ENCODE measurements at regions not wholly inside any gene's neighbourhood (a gene's known extent, or its start where the extent isn't known, plus 50 kb on each side); places are given as distances from the start of the nearest gene placed in this dataset.
"Not testable (repeated sequence)": the region's sequence is repeated elsewhere in the genome, so short reads cannot be mapped to it uniquely, and the experiment has no call there.

- DNase-seq, result no peak
Observed at GRCh38 chr6:139987091-139987490, 612.6 kb upstream of the CITED2 start.

- DNase-seq, result no peak
Observed at GRCh38 chr6:139985236-139985815, 610.9 kb upstream of the CITED2 start.

DNA sequence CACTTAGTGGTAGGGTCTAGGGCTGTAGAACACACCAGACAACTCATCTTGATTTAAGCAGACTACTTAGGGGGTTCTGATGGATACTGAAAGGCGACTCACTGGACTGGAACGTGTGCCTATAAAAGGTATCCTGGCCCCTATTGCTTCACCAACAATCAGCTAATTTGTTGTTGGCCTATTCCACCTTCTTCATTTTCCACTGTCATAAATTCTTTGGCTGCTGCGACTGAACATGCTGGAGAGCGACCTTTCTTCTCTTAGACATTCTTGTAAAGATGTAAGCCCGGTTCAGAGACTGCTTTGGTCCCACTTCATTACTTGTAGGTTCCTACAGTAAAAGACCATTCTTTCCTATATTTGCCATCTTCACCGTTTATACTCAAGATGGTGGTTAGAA, 609.9 kb upstream of the CITED2 start:
- DNase-seq, result no peak

- DNase-seq, result no peak
Observed at GRCh38 chr6:139983555-139984276, 609.3 kb upstream of the CITED2 start.

DNA sequence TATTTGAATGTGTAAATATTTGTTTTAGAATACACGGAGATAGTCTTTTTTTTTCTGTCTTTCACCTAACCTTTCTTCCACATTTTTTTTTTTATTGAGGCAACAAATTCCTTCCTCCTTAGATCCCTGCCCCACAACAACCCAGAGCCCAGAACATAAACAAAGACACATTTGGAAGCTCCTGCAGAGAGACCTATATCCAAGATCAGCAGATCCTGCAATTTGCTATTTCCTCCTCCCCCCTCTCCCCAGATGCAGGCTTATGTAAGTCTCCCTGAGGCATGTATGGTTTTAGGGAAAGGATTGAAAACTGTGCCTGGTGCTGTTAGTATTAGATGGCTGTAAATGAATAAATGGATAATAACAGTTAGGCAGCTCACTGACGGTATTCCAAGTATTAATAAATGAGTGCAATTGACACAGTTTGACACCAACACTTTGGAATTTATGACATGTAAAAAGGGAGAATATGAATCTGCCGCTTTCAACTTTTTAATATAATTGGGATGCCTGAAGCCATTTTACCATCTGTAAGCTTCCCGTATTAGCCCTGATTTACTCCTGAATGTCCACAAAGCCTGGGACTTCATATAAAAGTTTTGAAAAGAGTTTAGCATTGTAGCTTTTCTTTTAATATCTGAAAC, 608.3 kb upstream of the CITED2 start:
- DNase-seq, result peak; percentile 6 to 14

DNA sequence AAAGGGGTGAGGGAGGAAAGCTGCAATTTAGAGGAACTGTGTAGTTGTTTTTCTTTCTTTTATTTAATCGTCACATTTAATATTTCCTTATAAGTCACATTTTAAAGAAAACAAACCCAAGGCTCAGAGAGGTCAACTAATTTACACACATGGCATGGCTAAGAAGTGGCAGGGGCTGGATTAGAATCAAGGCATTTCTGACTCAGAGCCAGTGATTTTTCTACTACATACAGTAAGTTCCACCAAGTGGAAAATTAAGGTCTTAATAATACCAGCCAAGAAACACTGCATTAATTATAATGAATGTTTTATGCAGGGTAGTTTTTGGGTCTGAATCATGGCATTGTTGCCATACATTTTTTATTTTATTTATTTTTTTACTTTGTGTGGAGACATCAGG, 607.7 kb upstream of the CITED2 start:
- no peak for DNase-seq

- peak; percentile 9 to 69 for DNase-seq
Observed at GRCh38 chr6:139981768-139982181, 607.3 kb upstream of the CITED2 start.

GRCh38 chr6:139981066-139981624, 606.7 kb upstream of the CITED2 start:
- DNase-seq, result no peak

DNA sequence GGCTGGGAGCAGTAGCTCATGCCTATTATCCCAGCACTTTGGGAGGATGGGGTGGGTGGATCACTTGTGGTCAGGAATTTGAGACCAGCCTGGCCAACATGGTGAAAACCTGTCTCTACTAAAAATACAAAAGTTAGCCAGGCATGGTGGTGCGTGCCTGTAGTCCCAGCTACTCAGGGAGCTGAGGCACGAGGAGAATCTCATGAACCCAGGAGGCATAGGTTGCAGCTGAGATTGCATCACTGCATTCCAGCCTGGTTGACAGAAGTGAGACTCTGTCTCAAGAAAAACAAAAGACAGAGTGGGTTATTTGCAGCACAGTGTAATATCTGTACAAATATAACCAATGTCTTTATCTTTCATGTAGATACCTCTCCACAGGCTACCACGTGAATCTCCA, 606.2 kb upstream of the CITED2 start:
- not testable (repeated sequence) for DNase-seq

- no peak for DNase-seq
Observed at GRCh38 chr6:139979021-139979725, 604.7 kb upstream of the CITED2 start.

DNA sequence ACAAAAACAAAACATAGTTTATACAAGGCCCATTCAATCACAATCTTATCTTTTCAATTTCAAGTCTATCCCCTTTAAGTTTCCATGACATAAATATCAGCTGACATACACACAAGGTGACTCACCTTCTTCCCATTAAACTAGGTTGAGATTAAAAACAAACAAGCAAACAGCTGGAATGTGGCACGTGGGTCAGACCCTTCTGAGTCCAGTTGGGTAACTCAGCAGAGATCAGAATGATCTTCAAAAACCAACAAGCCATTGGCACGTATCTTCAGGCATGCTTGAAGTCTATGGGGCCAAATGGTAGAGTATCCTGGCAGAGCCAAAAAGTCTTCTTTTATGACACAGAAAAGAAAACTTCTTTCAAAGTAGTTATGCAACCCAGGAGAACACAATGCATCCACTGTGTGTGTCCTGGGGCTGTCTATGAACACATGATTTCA, 603.5 kb upstream of the CITED2 start:
- no peak for DNase-seq

DNA sequence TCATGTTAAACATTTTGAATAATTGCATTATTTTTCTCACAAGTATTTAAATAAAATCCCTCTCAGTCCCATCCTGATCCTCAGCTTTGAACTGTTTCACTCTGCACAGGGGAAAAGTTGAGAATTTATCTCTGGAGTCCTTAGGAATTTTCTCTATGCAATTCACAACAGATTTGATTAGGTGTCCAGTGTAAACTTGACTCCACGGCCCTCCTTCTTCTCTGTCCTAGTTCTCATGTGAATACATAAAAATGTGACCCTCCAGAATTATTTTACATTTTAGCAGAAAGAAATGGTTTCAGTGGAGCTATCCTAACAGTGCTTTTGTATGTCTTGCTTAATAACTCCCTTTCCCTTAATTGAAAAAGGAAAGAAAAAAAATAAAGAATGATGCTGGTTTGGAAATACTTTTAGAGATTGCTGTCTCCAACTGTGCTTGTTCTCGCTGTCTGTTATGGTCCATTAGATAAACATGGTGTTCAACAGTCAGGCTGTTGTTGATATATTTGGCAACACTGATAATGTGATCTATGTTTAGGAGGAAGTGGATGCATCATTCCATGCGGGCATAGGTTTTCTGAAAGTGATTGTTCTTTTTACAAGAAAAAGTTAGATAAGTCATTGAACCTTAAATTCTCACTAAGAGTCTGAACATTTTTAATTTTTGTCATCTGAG, 599.4 kb upstream of the CITED2 start:
- DNase-seq, result no peak

DNA sequence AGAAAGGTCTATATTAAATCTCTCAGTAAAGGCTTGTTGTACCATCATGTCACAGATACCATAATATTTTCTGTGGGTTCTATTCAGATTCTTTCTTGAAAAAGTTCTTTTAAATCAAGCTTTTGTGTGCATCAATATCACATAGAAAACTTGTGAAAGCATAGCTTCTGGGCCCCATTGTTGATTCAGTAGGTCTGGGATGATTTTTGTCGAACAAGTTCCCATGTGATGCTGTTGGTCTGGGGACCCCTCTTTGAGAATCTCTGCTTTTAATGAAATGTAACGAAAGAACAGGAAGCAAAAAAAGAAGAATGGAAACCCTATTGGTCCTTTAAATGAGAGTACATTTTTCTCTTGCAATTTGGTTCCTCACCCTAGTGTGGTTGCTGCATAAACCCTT, 597.7 kb upstream of the CITED2 start:
- no peak for DNase-seq

GRCh38 chr6:139970591-139970991, 596.1 kb upstream of the CITED2 start:
- DNase-seq, result peak in 1 of 2 experiments; percentile 3

- DNase-seq, result no peak
Observed at GRCh38 chr6:139967497-139967896, 593.0 kb upstream of the CITED2 start.

GRCh38 chr6:139965393-139965792, 590.9 kb upstream of the CITED2 start:
- no peak for DNase-seq

DNA sequence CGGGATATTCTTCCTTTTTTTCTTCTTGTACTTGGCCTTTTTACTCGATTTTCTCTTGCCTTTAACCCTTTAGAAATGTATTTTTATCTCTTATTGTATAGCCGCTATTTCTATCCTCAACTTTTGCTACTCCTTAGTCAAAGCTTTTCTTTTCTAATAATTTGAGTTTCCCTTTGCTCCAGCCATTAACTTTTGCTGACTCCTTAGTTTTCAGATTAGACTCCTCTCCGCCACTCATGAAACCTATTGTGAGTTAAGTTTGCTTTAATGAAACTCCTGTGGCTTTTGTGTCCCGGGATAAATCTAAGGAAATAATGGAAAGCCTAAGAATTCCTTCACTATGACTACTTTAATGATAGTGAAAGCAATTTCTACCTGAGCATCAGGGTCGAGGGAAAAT, 590.3 kb upstream of the CITED2 start:
- no peak for DNase-seq

DNA sequence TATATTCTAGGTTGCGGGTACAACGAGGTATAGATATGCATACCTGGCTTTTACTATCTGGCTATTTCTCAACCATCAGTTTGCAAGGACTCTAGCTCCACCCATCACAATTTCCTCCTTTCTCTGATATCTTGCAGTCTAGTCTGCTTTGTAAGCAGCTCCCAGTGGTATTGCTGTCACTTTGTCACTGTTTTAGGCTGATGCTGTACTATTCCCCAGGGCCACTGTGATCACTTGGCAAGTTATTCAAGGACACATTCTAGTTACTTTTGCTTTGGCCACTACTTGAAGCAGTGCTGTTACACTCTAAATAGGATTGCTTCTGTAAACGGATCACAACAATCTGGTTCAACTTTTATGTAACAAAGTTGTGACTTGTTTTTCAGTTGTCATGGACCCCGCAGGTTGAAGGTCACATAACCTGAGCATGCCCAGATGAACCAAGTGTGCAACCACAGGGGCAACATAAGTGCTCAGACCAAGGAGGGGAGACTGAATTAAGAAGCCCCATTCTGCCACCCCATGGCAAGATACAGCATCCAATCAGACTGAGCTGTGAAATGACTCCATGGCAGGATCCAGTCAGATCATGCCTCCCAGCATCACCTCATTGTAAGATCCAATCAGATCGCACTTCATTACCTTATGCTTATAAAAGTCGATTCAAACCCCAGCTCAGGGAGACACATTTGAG, 588.4 kb upstream of the CITED2 start:
- no peak for DNase-seq

- no peak for DNase-seq
Observed at GRCh38 chr6:139961190-139961589, 586.7 kb upstream of the CITED2 start.

- DNase-seq, result no peak
Observed at GRCh38 chr6:139960671-139961070, 586.2 kb upstream of the CITED2 start.

DNA sequence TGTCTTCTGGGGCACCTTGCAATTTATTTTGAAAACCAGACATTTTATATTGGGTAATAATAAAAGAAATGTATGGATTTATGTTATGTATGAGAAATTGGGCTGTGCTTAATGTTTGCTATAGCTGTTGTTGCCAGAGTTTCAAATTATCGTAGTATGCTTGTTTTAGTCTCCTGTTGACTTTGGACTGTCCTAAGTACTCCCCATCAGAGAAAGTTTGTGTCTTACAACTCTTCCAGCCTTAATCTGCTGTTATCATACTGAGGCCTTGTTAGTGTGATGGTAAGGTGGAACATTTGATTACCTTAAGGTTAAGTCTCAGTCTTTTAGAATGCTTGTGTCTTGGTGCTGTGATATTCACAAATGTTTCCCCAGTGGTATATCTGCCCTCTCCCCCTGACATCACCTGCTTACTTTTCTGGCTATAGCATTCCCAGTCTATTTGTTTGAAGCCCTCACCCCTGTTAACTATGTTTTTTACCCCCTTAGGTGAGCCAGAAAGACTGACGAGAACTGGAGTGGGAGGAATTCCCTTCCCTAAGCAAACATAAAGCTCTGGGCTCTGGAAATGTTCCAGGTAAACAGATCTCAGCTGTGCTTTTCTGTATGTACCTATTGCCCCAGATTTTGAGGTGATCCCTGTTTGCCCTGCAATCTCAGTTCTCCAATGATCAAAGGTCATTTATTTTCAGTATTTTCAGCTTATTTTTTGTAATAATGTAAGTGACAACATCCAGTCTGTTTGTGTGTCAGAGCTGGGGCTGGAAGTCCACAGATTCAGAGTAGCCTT, 581.1 kb upstream of the CITED2 start:
- DNase-seq, result no peak

All from NCI-H526 (cell line).